WTC11 (cell line): ENCODE measurements at regions not wholly inside any gene's neighbourhood (a gene's known extent, or its start where the extent isn't known, plus 50 kb on each side); places are given as distances from the start of the nearest gene placed in this dataset.

ENCODE experiments used
- TCF7 ChIP-seq: sonication (generic); formaldehyde crosslinking; IDR thresholded peaks from 2 replicates; pipeline ENCODE4 v1.8.0; 2022; ENCODE audit warnings: mild to moderate bottlenecking, low read depth, missing genetic modification reagents, moderate library complexity
- TF ChIP-seq, protein P1 (sequence below): sonication (generic); formaldehyde crosslinking; IDR thresholded peaks from 2 replicates; pipeline ENCODE4 v1.8.0; 2022; ENCODE audit warnings: mild to moderate bottlenecking, missing genetic modification reagents

DNA sequence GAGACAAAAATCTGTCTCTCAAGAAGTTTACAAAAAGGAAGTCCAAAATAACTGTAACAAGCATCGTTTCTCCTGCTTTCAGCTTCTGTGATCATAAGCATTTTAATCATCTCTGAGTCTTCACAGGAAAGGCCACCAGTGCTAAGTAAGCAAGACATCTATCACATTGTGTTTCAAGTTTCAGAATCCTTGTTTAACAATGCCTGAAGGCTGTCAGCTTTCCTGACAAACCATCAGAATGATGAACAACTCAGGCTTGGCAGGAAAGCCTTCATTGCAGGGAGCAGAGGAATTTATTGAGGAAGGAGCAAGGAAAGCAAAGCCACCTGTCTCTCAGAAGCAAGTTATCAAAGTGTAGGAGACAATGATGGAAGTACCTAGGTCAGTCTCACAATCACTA, 143.5 kb upstream of the DAPK1 start:
- no peak for TF ChIP-seq TCF7
- TF ChIP-seq, protein P1, sequence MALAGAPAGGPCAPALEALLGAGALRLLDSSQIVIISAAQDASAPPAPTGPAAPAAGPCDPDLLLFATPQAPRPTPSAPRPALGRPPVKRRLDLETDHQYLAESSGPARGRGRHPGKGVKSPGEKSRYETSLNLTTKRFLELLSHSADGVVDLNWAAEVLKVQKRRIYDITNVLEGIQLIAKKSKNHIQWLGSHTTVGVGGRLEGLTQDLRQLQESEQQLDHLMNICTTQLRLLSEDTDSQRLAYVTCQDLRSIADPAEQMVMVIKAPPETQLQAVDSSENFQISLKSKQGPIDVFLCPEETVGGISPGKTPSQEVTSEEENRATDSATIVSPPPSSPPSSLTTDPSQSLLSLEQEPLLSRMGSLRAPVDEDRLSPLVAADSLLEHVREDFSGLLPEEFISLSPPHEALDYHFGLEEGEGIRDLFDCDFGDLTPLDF: no peak
